LNCaP clone FGC (cell line): ENCODE measurements at regions not wholly inside any gene's neighbourhood (a gene's known extent, or its start where the extent isn't known, plus 50 kb on each side); places are given as distances from the start of the nearest gene placed in this dataset.

Source experiments
- DNase-seq: peaks from one replicate; pipeline ENCODE4 v3.0.0-alpha.2; 2011; ENCODE audit warnings: low read depth
- H3K4me3 ChIP-seq: 2 replicates; pipeline ENCODE4 v1.5.1; 2011; ENCODE audit warnings: mild to moderate bottlenecking, low read depth, low read length, control low read depth
- CTCF ChIP-seq: IDR thresholded peaks from 2 replicates; pipeline ENCODE4 v1.5.1; 2012; ENCODE audit warnings: mild to moderate bottlenecking; ENCODE audit not compliant: control insufficient read depth, insufficient read depth; ENCODE audit errors: extremely low read depth

DNA sequence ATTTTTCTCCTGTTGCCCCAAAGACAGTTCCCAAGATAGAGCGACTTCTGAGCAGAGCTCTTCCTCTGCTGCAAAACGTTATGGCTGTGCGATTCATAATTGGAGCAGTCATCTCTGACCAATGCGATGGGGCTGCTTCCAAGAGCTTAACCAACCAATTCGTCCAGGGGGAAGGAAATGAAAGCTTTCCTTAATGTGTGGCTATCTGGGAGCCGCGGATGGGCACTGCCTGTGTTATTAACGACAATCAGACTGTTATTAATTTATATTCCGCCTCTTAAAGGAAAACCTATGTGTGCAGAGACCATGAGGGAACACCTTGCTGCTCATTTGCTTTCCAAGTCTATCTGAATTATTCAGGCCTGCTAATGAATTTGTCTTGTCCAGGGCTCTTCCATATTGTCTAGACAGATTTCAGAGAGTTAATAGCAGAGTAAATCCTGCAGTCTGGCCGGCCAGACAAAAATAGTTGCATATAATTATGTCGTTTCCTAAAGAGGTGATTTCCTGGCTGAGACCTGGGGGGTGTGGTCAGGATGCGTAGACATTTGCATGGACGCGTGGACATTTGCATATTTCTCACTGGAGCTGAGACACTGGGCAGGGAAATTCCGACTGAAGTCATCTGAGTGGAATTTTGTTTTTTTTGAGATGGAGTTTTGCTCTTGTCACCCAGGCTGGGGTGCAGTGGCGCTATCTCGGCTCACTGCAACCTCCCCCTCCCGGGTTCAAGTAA, 135.4 kb downstream of the HMX1 start:
- no peak overlapping the region for H3K4me3 ChIP-seq
- DNase-seq: no peak
- no peak for TF ChIP-seq CTCF

DNA sequence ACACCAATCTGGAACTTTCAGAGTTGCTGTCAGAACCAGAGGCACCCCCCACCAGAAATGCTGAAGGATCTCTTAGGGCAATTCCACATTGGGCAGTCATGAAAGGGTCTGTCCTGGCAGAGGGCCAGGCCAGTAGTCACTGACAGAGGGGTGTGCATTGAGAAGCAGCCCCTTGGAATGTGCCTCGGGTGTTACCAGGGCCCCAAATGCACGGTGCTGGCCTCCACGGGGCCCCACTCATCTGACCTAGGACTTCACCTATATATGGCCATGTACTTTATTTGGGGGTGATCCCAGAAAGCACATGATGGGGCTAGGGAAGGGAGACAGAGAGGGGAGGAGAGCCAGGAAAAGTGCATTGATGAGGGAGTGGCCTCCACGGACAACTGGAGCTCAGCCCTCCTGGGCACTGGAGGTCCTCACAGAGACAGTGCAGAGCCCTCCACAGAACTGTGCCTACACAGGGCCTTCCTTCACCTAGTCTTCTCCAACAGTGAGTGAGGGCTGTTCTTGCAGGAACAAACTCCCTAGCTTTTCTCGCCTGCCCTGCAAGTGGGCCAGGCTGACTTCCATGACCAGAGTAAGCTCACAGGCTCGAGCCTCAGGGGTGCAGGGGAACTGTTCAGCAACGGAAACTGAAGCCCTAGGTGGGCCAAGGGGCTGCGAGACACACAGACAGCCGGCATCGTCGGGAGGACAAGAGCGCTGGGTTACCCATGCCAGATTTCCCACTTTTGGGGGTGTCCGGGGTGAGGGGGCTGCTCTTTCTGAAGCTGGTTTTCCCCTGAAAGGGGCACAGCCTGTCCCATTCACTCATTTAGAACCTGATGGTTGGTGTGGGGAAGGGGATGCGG, 136.2 kb downstream of the HMX1 start:
- no peak for TF ChIP-seq CTCF
- no peak overlapping the region for H3K4me3 ChIP-seq
- no peak for DNase-seq

DNA sequence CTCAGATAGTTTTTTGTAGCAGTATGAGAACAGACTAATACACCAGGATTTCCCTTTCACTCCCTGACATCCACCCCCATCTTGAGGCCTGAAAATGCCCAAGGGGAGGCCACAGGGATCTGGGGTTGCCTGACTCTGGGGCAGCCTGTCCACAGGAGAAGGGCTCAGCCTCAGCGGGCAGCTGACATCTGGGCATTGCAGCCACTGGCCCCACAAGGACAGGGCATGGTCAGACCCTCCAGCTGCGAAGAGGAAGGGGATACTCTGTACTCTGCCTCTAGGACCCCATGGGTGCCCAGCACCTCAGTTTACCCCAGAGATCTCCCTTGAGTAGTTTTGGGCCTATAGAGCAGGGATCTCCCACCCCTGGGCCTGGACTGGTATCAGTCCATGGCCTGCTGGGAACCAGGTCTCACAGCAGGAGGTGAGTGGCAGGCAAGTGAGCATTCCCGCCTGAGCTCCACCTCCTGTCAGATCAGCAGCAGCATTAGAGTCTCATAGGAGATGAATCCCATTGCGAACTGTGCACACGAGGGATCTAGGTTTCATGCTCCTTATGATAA, 138.9 kb downstream of the HMX1 start:
- no peak for TF ChIP-seq CTCF
- no peak overlapping the region for H3K4me3 ChIP-seq
- DNase-seq: no peak

GRCh38 chr4:8732092-8732491, 139.5 kb downstream of the CPZ start:
- no peak for TF ChIP-seq CTCF
- DNase-seq: no peak
- no peak overlapping the region for H3K4me3 ChIP-seq

- no peak for DNase-seq
- TF ChIP-seq CTCF: no peak
- no peak overlapping the region for H3K4me3 ChIP-seq
Observed at GRCh38 chr4:8731364-8731763, 138.8 kb downstream of the CPZ start.

DNA sequence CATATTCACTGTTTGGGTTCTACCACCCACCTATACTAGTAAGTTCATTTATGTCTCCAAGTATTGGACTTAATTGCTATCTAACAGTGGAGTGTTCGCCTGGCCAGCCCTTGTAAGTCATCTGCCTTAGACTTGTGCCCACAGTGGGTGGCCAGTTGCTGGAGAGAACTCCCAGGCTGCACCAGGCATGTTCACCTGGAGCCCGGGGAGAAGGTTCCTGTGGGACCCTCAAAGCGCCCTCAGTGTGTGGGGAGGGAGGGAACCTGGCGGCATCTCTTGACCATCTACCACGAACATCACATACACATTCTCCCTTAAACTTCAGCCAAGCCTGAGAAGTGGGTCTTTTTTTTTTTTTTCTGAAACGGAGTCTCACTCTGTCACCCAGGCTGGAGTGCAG, 138.1 kb downstream of the CPZ start:
- no peak for TF ChIP-seq CTCF
- no peak for DNase-seq

More for the DNA sequence above, 138.1 kb downstream of the CPZ start:
- no peak overlapping the region for H3K4me3 ChIP-seq
